ENCODE measurements at regions not wholly inside any gene's neighbourhood (a gene's known extent, or its start where the extent isn't known, plus 50 kb on each side); places are given as distances from the start of the nearest gene placed in this dataset.

- no peak for TF ChIP-seq EZH2 (IDR thresholded peaks at IDR 0.05)
- peak; percentile 19 for TF ChIP-seq CTCF (IDR thresholded peaks at IDR 0.05)
Observed at GRCh38 chr12:126926023-126926594, 1340.9 kb upstream of the TMEM132C start.
